GM12875 (cell line): ENCODE measurements at regions not wholly inside any gene's neighbourhood (a gene's known extent, or its start where the extent isn't known, plus 50 kb on each side); places are given as distances from the start of the nearest gene placed in this dataset.

ENCODE experiments used
- H3K4me3 ChIP-seq: one replicate; pipeline ENCODE4 v1.5.1; 2011; ENCODE audit warnings: low read depth, low read length, control low read depth
- CTCF ChIP-seq: IDR thresholded peaks from 2 replicates; pipeline ENCODE4 v1.5.1; 2011; ENCODE audit warnings: low read depth, mild to moderate bottlenecking, control low read depth, inconsistent platforms, low read length, moderate library complexity, borderline replicate concordance; ENCODE audit not compliant: insufficient read depth

GRCh38 chr2:150403457-150403856, 84.0 kb downstream of the RND3 start:
- TF ChIP-seq CTCF = no peak
- H3K4me3 ChIP-seq = no peak overlapping the region

GRCh38 chr2:150402953-150403352, 84.5 kb downstream of the RND3 start:
- no peak for TF ChIP-seq CTCF
- no peak overlapping the region for H3K4me3 ChIP-seq

GRCh38 chr2:150400849-150401248, 86.6 kb downstream of the RND3 start:
- no peak for TF ChIP-seq CTCF

GRCh38 chr2:150392614-150393013, 94.9 kb downstream of the RND3 start:
- TF ChIP-seq CTCF = no peak
- no peak overlapping the region for H3K4me3 ChIP-seq

More at GRCh38 chr2:150400849-150401248, 86.6 kb downstream of the RND3 start:
- H3K4me3 ChIP-seq = no peak overlapping the region

- no peak for TF ChIP-seq CTCF
- H3K4me3 ChIP-seq = no peak overlapping the region
These were observed 95.7 kb downstream of the RND3 start for GRCh38 chr2:150391779-150392178.

- no peak overlapping the region for H3K4me3 ChIP-seq
- no peak for TF ChIP-seq CTCF
These were observed 98.0 kb downstream of the RND3 start for GRCh38 chr2:150389447-150389846.

GRCh38 chr2:150388289-150388625, 99.2 kb downstream of the RND3 start:
- TF ChIP-seq CTCF = no peak
- no peak overlapping the region for H3K4me3 ChIP-seq
